ENCODE measurements at regions not wholly inside any gene's neighbourhood (a gene's known extent, or its start where the extent isn't known, plus 50 kb on each side); places are given as distances from the start of the nearest gene placed in this dataset.

- DNase-seq: no peak
These were observed 142.5 kb downstream of the RBFOX3 start for GRCh38 chr17:79468183-79468944.

- no peak for DNase-seq
These were observed 144.1 kb downstream of the RBFOX3 start for GRCh38 chr17:79466562-79467350.

GRCh38 chr17:79465681-79466025 lies 145.2 kb downstream of the RBFOX3 start:
- no peak for DNase-seq

GRCh38 chr17:79465011-79465680 lies 145.7 kb downstream of the RBFOX3 start:
- DNase-seq: no peak

- no peak for DNase-seq
These were observed 146.4 kb downstream of the RBFOX3 start for GRCh38 chr17:79464318-79465010.

- DNase-seq: no peak
These were observed 147.2 kb downstream of the RBFOX3 start for GRCh38 chr17:79463421-79464317.

GRCh38 chr17:79461041-79461440 lies 149.8 kb downstream of the RBFOX3 start:
- DNase-seq: no peak

GRCh38 chr17:79459846-79460245 lies 151.0 kb downstream of the RBFOX3 start:
- DNase-seq: no peak

- DNase-seq: no peak
These were observed 151.7 kb downstream of the RBFOX3 start for GRCh38 chr17:79459003-79459655.

- DNase-seq: no peak
These were observed 152.5 kb downstream of the RBFOX3 start for GRCh38 chr17:79458356-79458755.

- no peak for DNase-seq
These were observed 153.0 kb downstream of the RBFOX3 start for GRCh38 chr17:79457889-79458288.

GRCh38 chr17:79457376-79457775 lies 153.5 kb downstream of the RBFOX3 start:
- no peak for DNase-seq

- DNase-seq: no peak
These were observed 155.2 kb downstream of the RBFOX3 start for GRCh38 chr17:79455636-79456035.

GRCh38 chr17:79454826-79455225 lies 156.0 kb downstream of the RBFOX3 start:
- DNase-seq: no peak

GRCh38 chr17:79453481-79453880 lies 157.4 kb downstream of the RBFOX3 start:
- no peak for DNase-seq

GRCh38 chr17:79452706-79453105 lies 158.1 kb downstream of the RBFOX3 start:
- no peak for DNase-seq

- DNase-seq: no peak
These were observed 159.7 kb downstream of the RBFOX3 start for GRCh38 chr17:79451167-79451566.

GRCh38 chr17:79446399-79447009 lies 164.3 kb downstream of the RBFOX3 start:
- DNase-seq: no peak

- DNase-seq: no peak
These were observed 166.7 kb downstream of the RBFOX3 start for GRCh38 chr17:79444198-79444597.

GRCh38 chr17:79443026-79443425 lies 167.8 kb downstream of the RBFOX3 start:
- no peak for DNase-seq
